GM19468 (cell line): ENCODE measurements at regions not wholly inside any gene's neighbourhood (a gene's known extent, or its start where the extent isn't known, plus 50 kb on each side); places are given as distances from the start of the nearest gene placed in this dataset.

Experiments
- ATAC-seq: cut with Tn5 transposase; IDR thresholded peaks from one replicate; pipeline ENCODE4 v1.9.1; 2021; ENCODE audit warnings: mild to moderate bottlenecking, moderate library complexity, moderate number of reproducible peaks; ENCODE audit not compliant: unreplicated experiment; ENCODE audit errors: extremely low read depth

GRCh38 chr5:141778683-141779082, 96.7 kb upstream of the ARAP3 start:
- ATAC-seq = no peak

- ATAC-seq = no peak
These were observed 96.2 kb upstream of the ARAP3 start for GRCh38 chr5:141778206-141778605.

GRCh38 chr5:141777711-141778110, 95.7 kb upstream of the ARAP3 start:
- ATAC-seq = no peak

GRCh38 chr5:141777130-141777529, 95.1 kb upstream of the ARAP3 start:
- no peak for ATAC-seq

GRCh38 chr5:141773779-141774562, 91.9 kb upstream of the ARAP3 start:
- no peak for ATAC-seq

DNA sequence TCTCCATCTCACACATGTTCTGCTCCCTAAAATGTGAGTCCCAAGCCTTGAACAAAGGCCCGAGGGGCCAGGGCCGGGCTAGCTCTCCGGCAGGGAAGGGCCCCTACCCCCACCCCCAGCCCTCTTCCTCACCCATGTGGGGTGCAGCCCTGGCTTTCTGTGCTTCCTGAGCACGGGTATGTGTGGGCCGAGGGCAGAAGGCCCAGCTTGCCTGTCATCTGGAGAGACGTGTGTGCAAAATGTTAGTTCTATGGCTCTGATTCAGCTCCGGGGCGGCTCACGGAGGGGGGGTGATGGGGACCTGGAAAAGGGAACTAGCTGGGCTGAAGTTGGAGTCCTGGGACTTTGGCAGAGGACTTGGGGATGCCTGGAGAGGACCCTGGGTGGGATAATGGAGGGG, 90.3 kb upstream of the ARAP3 start:
- ATAC-seq = no peak

DNA sequence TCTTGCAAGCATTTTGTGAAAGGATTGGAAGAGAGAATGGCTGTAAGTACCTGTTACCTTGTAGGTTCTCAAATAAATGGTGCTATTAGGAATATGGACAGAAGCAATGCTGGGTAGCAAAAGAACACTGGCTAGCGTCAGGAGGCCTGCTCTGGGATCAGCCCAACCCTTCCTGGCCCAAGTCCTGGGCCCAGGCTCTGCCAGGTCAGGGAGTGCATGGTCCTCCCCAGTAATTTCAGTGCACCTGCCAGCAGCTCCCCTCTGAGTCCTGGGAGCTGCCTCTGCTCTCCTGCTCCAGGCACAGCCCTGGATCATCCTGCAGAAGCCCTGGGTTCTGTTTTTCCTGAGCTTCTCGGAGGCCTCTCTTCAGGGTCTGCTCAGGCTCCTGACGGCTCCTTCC, 89.5 kb upstream of the ARAP3 start:
- ATAC-seq = no peak

GRCh38 chr5:141771031-141771430, 89.0 kb upstream of the ARAP3 start:
- no peak for ATAC-seq

GRCh38 chr5:141769671-141770070, 87.6 kb upstream of the ARAP3 start:
- ATAC-seq = no peak

DNA sequence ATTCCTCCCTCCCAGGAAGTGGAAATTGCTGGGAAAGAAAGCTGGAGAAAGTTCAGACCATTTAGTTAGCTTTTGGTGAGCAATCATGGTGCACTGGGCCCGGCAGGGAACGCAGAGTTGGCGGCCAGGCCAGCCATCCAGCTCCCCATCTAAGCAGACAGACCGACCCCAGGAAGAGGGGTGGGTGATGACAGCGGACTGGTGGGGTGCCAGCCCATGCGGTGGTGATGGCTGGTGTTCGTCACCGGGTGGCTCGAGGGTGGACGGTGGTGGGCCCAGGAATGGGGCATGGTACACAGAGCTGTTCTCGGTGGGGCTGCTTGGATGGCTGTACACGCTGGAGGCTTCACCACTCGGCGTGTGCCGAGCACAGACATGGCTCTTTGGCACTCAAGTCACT, 85.6 kb upstream of the ARAP3 start:
- no peak for ATAC-seq

- ATAC-seq = no peak
These were observed 84.0 kb upstream of the ARAP3 start for GRCh38 chr5:141765896-141766551.

DNA sequence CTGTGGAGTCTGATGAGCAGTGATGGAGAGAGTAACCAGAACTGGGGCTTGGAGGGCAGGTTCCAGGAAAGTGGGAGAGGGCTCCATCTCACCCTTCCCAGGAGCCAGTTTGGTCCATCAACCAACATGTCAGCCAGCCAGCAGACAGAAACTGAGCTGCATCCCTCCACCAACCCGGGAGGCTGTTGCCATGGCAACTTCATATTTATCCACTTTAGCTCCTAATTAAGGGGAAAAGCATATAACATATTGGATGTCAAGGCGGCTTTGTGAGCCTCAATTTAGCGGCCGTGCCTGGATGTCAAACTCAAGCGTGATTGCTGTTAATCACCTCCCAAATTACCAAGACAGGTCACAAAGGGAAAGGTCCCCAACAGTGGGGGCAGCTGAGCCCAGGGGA, 81.5 kb upstream of the ARAP3 start:
- ATAC-seq = no peak

DNA sequence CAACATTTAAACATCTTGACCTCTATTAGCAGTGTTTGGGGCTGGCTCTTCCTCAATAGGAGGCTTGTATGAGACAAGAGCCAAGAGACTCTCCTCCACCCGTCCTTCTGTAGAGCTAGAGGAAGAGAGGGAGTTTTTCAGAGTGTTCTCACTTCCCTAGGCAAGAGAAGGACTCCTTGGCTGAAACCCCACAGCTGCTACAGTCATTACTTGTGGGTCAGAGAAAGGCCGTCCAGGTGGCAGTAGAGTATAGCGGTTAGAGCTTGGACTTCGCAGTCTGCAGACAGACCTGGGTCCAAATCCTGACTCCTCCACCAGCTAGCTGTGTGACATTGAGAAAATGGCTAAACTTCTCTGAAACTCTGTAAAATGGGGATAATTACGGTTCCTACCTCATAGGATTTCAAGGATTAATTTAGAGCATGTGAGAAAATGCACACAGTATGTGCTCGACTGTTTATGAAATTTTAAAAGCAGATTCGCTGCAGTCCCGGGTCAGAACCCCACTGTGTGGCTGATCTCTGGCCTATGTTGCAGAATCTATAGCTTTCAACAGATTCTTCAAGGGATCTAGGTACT, 80.8 kb upstream of the ARAP3 start:
- ATAC-seq = no peak

- no peak for ATAC-seq
These were observed 80.3 kb upstream of the ARAP3 start for GRCh38 chr5:141762316-141762715.

GRCh38 chr5:141760753-141761152, 78.7 kb upstream of the ARAP3 start:
- no peak for ATAC-seq

GRCh38 chr5:141760193-141760592, 78.2 kb upstream of the ARAP3 start:
- ATAC-seq = no peak

DNA sequence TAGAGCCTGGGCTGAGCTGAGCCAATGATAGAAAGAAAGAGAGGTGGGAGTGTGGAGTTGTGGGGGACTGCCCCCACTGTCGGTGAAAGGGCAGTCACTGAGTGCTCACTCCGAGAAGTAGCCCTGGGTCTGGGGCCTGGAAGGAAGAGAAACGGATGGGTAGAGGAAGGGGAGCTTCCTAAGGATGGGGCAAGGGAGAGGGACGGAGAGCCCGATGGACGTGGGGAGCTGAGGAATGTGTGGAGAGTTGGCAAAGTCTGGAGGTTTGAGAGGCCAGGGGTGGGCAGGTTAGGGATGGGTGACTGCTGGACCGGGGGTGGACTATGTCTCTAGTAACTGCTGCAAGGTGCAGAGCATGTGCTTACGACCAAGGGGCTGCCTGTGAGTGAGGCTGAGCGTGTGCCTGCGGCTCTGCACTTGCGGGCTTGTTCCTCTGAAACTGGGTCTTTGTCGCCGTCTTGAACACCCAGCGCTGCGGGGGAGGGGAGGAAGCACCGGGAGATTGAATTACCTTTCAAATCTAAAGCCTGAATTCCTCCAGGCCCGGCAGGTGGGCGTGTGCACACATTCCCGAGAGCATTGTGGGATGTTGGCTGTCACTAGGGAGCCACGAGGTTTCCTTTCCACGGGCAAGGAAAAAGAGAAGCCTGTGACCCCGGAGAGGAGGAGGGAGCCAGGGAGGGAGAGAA, 76.4 kb upstream of the ARAP3 start:
- ATAC-seq = no peak

DNA sequence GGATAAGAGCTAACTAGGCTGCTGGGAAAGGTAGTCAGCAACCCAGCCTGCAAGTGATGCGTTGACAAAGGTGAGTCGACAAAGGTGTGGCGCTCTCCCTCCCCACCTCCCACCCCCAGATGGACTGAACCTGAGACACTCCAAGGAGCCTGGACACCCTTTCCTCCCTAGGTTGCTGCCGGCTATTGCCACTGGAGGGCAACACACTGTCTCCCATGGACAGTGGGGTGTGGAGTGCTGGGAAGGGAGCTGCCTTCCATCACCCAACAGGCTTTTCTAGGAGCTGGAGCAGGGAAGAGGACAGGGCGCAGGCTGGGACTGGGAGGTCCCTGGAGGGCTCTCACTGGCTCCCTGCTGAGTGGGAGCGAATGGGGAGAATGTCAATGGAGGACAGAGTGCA, 75.4 kb upstream of the ARAP3 start:
- no peak for ATAC-seq

DNA sequence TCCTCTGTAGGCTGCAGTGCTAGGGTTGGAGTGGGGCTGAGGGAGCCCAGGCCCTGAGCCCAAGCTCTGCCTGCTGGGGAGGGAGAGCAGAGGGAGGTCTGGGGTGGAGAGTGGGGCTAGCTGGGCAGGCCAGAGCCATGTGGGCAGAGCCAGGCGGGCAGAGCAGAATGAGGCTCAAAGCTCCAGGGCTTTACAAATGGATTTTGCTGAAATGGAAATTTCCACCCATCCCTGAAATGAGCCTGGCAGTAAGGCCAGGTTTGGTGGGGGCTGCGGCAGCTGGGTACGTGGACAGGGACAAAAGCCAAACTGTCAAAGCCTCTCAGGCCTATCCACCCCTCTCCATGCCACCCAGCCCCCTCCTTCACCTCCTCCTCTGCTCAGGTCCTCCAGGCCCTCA, 74.2 kb upstream of the ARAP3 start:
- ATAC-seq = no peak

GRCh38 chr5:141753971-141754713, 72.1 kb upstream of the ARAP3 start:
- no peak for ATAC-seq
